ENCODE measurements at regions not wholly inside any gene's neighbourhood (a gene's known extent, or its start where the extent isn't known, plus 50 kb on each side); places are given as distances from the start of the nearest gene placed in this dataset.

DNA sequence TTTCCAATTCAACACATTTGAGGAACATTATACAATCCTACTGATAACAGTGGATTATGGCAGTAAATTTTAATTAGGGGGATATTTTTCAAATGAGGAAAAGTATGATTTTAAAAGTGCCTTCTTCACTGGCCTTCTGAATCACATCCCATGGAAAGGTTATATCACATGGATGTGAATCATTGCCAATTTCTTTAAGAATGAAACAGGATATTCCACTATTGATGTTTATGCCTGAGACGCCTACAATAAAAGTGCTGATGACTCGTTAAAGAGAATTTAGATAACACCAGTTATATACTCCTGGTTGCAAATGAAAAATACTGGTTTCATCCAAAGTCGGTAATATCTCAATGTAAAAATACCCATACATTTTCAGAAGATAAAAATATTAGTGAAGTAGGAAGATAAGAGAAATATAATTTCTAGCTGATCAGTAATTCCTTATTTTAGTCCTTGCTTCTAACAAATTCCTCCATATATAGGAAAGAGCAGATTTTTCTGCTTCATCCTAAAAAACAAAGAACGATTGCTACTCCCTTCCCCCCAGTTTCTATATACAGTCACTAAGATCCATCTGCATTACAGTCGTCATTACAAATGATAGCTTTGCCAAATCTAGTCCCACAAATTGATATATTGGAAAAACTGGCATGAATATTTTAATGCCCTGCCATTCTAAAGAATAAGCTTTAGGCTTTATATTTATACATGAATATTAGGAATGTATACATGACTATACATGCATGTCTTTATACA is 139.5 kb upstream of the SOX5 start:
- Histone ChIP-seq H3K9me2 (replicated peaks; ENCODE audit: insufficient read depth, low read length) (no peaks in the 10 kb centered on the region), H3K79me2 (ENCODE audit: insufficient read depth, low read length) (no peaks in the 10 kb centered on the region), H3K27me3 (ENCODE audit: low read length) (no peaks in the 10 kb centered on the region), H4K20me1 (ENCODE audit: low read depth, low read length) (no peaks in the 10 kb centered on the region), H3K4me2 (ENCODE audit: low read depth, low read length, poor library complexity, severe bottlenecking) (no peak overlapping the region), H3K4me3 (ENCODE audit: insufficient read depth, low read length, poor library complexity, severe bottlenecking) (no peak overlapping the region), H2AFZ (ENCODE audit: low read depth, low read length, severe bottlenecking) (no peak overlapping the region), H3K9ac (ENCODE audit: low read length) (no peak overlapping the region), H3K9me3 (ENCODE audit: insufficient read depth, low read length) (no peaks in the 10 kb centered on the region), H3K27ac (ENCODE audit: low read depth, low read length) (no peak overlapping the region), H3K36me3 (ENCODE audit: low read length) (no peaks in the 10 kb centered on the region), H3F3A (ENCODE audit: insufficient read depth) (no peaks in the 10 kb centered on the region)
- TF ChIP-seq, protein P1, sequence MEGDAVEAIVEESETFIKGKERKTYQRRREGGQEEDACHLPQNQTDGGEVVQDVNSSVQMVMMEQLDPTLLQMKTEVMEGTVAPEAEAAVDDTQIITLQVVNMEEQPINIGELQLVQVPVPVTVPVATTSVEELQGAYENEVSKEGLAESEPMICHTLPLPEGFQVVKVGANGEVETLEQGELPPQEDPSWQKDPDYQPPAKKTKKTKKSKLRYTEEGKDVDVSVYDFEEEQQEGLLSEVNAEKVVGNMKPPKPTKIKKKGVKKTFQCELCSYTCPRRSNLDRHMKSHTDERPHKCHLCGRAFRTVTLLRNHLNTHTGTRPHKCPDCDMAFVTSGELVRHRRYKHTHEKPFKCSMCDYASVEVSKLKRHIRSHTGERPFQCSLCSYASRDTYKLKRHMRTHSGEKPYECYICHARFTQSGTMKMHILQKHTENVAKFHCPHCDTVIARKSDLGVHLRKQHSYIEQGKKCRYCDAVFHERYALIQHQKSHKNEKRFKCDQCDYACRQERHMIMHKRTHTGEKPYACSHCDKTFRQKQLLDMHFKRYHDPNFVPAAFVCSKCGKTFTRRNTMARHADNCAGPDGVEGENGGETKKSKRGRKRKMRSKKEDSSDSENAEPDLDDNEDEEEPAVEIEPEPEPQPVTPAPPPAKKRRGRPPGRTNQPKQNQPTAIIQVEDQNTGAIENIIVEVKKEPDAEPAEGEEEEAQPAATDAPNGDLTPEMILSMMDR (IDR thresholded peaks at IDR 0.05; ENCODE audit: insufficient read depth, low read length, poor library complexity, severe bottlenecking) = no peak
- no peak for TF ChIP-seq EZH2phosphoT487 (conservative IDR thresholded peaks at IDR 0.05; ENCODE audit: low read length)

GRCh38 chr12:24087294-24087693 is 137.8 kb upstream of the SOX5 start:
- no peaks in the 10 kb centered on the region for H4K20me1 ChIP-seq (ENCODE audit: low read depth, low read length)
- no peaks in the 10 kb centered on the region for H3K9me3 ChIP-seq (ENCODE audit: insufficient read depth, low read length)
- no peak overlapping the region for H3K4me3 ChIP-seq (ENCODE audit: insufficient read depth, low read length, poor library complexity, severe bottlenecking)
- H3F3A ChIP-seq (ENCODE audit: insufficient read depth) = no peaks in the 10 kb centered on the region
- no peak overlapping the region for H3K9ac ChIP-seq (ENCODE audit: low read length)
- H2AFZ ChIP-seq (ENCODE audit: low read depth, low read length, severe bottlenecking) = no peak overlapping the region
- no peak overlapping the region for H3K4me2 ChIP-seq (ENCODE audit: low read depth, low read length, poor library complexity, severe bottlenecking)
- no peaks in the 10 kb centered on the region for H3K27me3 ChIP-seq (ENCODE audit: low read length)
- no peaks in the 10 kb centered on the region for H3K36me3 ChIP-seq (ENCODE audit: low read length)
- H3K9me2 ChIP-seq (replicated peaks; ENCODE audit: insufficient read depth, low read length) = no peaks in the 10 kb centered on the region
- TF ChIP-seq EZH2phosphoT487 (conservative IDR thresholded peaks at IDR 0.05; ENCODE audit: low read length) = no peak
- TF ChIP-seq, protein P1 (IDR thresholded peaks at IDR 0.05; ENCODE audit: insufficient read depth, low read length, poor library complexity, severe bottlenecking) = no peak
- H3K27ac ChIP-seq (ENCODE audit: low read depth, low read length) = no peak overlapping the region
- H3K79me2 ChIP-seq (ENCODE audit: insufficient read depth, low read length) = no peaks in the 10 kb centered on the region

DNA sequence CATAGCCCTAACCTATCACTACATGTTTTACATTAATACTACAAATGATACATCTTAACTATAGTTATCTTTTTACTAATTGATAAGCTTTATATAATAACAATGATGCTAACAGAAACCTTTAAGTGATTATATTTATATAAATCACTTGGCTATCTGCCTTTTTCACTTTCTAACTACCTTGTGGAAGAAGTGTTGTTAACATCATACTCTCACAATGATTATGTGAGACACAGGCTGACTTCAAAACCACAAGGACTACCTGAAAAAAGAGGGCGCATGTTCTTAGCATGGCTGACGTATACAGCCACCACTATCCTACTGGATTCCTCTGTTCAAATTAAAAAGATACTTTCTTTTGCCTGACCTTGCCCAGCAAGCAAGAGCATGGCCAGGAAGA is 135.3 kb upstream of the SOX5 start:
- no peak overlapping the region for H3K27ac ChIP-seq (ENCODE audit: low read depth, low read length)
- H3F3A ChIP-seq (ENCODE audit: insufficient read depth) = no peaks in the 10 kb centered on the region
- no peaks in the 10 kb centered on the region for H3K27me3 ChIP-seq (ENCODE audit: low read length)
- H3K36me3 ChIP-seq (ENCODE audit: low read length) = no peaks in the 10 kb centered on the region
- H3K9me3 ChIP-seq (ENCODE audit: insufficient read depth, low read length) = no peaks in the 10 kb centered on the region
- H3K79me2 ChIP-seq (ENCODE audit: insufficient read depth, low read length) = no peaks in the 10 kb centered on the region
- H3K4me2 ChIP-seq (ENCODE audit: low read depth, low read length, poor library complexity, severe bottlenecking) = no peak overlapping the region
- H3K4me3 ChIP-seq (ENCODE audit: insufficient read depth, low read length, poor library complexity, severe bottlenecking) = no peak overlapping the region
- no peak overlapping the region for H3K9ac ChIP-seq (ENCODE audit: low read length)
- no peak overlapping the region for H2AFZ ChIP-seq (ENCODE audit: low read depth, low read length, severe bottlenecking)
- TF ChIP-seq, protein P1 (IDR thresholded peaks at IDR 0.05; ENCODE audit: insufficient read depth, low read length, poor library complexity, severe bottlenecking) = no peak
- TF ChIP-seq EZH2phosphoT487 (conservative IDR thresholded peaks at IDR 0.05; ENCODE audit: low read length) = no peak
- H4K20me1 ChIP-seq (ENCODE audit: low read depth, low read length) = no peaks in the 10 kb centered on the region
- H3K9me2 ChIP-seq (replicated peaks; ENCODE audit: insufficient read depth, low read length) = no peaks in the 10 kb centered on the region
